DMS 273 treated with DMSO at 0.1 percent for 48 hours (cell line): ENCODE measurements at regions not wholly inside any gene's neighbourhood (a gene's known extent, or its start where the extent isn't known, plus 50 kb on each side); places are given as distances from the start of the nearest gene placed in this dataset.
"Not testable (repeated sequence)": the region's sequence is repeated elsewhere in the genome, so short reads cannot be mapped to it uniquely, and the experiment has no call there.

Source experiments
- DNase-seq: peaks from one replicate; lab custom pipeline; 2025; lab: John Stamatoyannopoulos, UW

DNA sequence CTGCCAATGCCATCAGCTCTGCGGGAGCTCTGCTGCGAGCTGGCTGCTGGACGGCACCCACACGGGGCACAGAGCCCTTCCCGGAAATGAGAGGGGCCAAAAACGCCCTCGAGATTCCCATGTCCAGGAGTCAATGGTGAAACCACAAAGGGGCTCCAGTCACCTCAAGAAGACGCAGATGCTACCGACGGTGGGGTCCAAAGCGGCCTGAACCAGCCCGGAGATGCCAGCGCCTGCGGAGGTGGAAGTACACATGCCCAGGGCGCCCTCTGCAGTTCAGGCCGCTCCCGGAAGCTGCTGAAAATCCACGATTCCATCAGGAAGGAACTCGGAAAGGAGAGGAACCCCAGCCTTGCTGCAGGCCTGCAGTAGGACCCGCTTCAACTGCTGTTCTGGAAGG, 82.4 kb upstream of the SELENOP start:
- no peak for DNase-seq

DNA sequence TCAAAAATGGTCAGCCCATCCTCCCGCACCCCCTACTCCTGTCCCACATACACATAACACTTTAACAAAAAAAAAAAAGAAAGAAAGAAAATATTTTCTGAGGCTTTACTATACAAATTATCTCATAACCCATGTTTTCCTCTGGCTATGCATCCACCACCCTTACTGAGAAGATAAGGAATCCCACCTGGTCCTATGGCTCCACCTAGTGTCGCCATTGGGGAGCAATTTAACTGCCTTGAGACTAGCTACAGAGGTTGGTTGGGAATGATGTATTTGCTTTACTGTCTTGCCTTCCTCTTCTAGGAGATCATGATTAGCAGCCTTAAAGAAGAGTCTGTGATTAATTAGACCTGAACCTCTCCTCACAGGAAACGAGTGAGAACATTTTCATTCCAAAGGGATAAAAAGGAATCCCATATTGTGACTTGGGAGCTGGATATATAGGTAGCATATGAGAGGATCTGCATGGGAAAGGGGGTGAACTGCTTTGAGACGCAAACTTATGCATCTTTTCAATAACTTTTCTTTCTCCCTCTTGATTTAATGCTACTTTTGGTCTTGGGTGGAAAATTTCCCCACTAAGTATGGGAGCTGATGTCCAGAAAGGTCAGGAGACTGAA, 77.7 kb upstream of the SELENOP start:
- DNase-seq, result peak; percentile 9

DNA sequence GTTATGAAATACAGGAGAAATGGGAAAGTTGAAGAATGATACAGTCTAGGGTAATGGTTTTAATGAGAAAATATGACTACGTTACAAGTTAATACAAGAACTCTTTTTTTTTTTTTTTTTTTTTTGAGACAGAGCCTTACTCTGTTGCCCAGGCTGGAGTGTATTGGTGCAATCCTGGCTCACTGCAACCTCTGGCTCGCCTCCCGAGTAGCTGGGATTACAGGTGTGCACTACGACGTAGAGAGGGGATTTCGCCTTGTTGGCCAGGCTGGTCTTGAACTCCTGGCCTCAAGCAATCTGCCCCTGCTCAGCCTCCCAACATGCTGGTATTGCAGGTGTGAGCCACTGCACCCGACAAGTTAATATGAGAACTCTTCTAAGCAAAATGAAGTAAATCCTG, 77.1 kb upstream of the SELENOP start:
- no peak for DNase-seq

DNA sequence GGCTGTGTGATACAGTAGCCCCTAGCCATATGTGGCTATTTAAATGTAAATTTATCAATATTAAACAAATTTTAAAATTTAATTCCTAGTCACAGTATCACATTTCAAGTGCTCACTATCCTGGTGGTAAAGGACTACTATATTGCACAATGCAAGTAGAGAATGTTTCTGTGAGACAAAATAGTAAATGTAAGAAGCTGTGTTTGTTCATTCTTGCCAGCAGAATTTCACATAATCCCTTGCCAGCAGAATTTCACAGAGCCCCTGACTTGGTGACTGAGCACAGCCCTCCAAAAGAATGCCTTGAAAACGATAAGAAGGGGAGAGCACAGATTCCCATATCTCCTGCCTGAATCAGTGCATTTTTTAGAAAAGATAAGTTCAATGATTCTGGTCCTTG, 75.9 kb upstream of the SELENOP start:
- no peak for DNase-seq

DNA sequence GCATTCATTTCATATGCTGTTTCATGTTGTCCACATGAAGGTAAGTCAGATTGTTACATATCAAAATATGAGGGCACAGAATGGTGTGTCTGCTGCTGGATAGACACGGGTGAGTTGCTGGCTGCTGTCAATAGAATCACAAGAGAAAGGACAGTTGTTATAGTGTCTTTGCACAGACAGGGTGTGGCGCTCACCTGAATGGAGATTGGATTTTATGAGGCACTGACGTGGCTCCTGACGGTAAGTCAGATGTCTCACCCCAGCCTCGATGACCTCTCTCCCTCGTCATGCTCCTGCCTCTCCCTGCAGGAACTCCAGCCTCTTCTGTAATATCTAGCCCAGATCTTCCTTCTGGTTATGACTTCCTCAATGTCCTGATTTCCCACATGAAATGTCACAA, 75.4 kb upstream of the SELENOP start:
- no peak for DNase-seq

DNA sequence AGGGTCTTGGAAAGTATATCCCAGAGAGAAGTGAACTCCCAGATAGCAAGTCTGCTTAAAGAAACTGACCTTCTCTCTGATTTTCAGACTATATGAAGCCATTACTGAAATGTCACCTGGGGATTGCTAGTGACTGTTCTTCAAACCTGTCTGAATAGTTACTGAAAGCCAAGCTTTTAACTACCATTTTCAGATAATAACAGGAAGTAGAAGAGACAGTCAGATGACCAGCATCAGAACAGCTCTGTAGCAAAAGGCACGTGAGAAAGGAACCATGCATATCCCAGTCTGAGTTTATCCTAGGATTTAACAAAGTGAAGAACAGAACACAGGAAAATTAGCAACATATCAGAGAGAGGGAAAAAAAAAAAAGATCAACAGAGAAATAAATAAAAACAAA, 74.9 kb upstream of the SELENOP start:
- no peak for DNase-seq

DNA sequence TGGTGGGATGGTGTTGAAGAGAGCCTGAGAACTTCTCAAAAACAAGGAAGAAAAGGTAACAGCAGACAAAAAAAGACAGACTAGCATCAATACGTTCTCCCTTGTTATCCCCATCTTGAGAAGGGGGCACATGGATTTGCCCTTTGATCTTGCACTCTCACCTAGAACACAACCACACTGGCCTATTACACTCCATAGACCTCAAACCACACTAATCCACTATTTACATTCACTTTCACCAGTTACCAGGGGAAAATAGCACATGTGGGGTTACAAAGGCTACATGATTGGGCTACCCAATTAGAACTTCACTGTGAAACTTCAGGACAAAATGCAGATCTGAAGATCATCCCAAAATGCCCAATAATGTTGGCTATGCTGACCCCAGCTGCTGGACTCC, 72.6 kb upstream of the SELENOP start:
- no peak for DNase-seq

DNA sequence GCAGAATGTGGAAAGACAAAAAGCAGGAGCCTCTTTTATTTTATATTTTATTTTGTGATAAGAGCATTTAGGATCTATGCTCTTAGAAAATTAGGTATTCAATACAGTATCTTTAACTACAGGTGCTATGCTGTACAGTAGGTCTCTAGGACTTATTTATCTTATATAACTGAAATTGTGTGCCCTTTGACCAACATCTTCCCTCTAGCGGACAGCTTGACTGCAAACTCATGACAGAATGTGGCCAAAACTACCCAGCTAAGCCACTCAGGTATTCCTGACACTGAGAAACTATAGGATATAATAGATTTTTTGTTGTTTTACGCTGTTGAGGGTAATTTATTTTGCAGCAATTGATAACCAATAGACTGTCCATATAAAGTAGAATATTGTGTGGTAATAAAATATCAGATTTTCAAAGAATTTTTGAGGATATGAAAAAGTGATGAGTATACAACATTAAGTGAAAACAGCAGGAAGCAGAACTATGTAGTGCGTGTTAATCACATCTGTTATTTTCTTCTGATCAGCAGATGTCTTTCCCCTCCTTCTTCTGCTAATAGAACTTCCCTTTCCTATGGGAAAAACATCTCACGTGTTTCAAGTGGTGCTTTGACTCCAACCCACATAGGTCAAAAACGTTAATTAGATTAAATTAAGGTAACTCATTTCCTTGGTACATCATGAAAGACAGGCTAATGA, 69.9 kb upstream of the SELENOP start:
- DNase-seq, result no peak

DNA sequence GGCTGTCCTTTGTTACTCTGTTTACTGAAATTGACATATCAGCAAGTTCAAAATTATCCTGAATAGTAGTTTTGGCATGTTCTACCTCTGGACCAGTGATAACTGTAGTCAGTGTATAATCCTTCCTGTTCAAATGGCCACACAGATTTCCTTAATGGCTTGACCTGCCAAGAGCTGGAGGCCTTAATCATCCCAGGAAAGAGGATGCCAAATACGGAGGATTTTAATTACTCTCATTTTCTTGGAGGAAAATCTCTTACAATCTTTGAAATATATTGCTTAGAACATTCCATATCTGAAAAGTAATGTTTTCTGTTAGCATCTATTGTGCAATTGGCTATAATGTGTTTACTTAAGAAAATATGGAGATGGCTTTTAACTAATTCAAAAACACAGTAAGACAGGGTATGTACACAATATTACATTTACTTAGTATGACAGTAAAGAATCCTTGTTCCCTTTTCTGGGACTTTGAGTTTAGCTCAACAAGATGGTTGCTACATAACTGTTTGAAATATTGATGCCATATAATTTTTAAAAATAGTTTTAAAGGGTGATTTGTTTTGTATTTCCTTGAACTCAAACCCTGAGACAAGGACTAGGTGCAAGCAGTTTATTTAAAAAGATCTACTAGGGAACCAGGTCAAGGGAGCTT, 68.9 kb upstream of the SELENOP start:
- DNase-seq, result no peak

DNA sequence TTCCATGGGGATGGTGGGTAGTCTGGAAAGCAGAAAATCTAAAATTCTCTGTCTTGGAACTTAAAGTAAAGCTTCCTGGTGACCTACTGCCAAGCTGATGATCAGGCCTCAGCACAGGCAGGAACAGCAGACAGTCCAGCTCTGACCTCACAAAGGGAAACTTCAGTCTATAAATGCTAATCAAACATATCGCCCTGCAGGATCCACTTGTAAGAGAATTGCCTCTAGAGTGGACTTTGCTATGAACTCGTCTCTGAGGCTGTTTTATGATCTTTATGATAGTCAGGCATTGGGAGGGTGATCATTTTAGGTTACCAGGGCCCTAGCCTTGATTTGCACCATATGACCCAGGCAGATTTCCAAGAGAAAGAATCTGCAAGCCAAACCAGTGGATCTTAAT, 67.6 kb upstream of the SELENOP start:
- no peak for DNase-seq

DNA sequence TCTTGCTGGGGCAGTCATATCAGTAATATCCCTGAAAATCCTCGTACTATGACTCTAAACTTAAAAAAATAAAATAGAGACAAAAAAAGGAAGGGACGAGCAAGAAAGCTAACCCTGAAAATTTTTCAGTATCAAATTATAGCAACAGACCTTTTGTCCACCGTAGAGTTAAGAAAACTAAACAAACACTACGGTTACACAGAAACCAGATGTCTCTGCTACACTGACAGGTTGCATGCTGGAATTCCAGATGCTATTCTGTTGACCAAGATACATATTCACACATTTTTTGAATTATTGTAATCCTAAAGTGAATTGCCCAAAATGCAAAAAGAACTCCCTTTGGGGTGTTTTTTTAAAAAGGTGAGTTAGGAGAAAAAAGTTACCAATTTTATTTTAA, 66.9 kb upstream of the SELENOP start:
- DNase-seq, result no peak

DNA sequence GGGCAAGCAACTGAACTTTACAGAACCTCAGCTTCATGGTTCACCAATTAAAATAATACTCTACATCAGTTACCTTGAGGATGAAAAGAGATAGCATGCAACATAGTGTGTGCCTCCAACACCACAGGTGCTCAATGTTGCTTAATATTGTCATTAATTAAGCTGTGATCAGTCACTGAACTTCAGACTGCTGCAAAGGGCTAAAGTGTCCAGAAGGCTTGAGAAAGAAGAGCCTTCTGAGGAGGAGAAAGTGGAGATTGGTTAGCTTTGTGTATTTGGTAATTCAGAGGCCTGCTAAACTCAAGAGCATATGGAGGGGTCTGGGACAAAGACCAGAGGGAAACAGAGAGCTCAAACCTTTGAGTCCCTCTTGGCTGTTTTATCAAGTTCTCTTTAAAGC, 66.3 kb upstream of the SELENOP start:
- DNase-seq, result no peak

DNA sequence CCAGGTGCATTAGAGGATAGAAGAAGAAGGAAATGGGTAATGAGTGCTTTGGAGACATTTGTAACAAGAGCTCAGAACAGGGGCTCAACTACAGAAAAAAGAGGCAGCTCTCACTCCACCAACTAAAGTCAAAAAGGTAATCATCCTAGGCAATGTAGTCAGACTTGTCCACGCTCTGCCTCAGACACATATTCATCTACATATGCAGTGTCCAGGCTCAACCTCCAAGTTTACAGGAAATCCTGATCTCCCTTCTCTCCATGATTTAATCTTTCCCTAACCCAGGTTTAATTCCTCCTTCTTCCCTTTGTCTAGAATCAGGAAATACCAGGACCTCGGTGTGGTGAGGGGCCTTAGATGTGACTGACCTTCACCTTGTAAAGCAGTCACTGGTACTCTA, 65.7 kb upstream of the SELENOP start:
- no peak for DNase-seq

DNA sequence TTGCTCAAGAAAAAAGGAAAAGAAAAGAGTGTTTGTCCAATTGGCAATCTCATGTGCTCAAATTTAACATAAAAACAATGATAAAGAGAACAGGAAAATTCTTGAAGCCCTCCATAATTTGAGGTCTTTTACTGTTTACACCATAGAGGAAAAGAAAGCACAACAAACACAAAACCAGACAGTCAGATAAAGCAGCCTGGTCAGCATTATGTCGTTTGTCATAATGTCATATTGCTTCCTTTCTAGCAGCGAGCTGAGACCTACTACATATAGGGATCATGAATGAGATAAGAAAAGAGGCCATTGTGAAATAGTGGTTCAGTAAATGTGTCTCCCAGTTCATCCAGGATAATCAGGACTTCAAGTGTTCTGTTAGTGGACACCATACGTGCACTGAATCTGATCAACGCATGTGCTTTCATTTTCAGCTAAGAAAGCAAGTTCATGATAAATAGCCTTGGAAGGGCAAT, 64.7 kb upstream of the SELENOP start:
- DNase-seq, result no peak

DNA sequence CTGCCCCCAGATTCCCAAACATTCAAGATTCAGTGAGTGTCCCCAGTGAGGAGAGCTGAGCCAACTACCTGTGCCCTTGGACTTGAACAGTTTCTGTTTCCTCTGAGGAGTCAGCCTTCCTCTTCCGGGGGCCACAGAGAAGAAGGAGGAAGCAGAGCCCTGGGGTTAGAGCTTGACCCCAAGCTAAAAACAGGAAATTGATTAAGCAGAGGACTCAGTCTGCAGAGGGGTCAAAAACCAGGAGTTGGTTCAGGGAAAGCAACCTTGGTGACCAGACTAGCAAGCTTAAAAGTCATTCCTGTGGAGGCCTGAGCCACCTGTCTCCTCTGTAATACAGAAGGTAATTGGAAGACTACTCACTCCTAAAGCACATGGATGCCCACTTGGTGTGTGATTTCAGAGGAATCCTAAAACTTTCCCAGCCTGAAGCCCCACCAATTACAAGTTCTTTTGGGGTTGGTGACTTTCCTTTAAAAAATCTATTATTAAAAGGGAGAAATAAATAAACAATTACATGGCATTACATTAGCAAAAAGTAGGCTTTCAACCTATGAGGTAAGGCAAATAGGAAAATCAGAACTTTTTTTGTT, 64.2 kb upstream of the SELENOP start:
- no peak for DNase-seq

DNA sequence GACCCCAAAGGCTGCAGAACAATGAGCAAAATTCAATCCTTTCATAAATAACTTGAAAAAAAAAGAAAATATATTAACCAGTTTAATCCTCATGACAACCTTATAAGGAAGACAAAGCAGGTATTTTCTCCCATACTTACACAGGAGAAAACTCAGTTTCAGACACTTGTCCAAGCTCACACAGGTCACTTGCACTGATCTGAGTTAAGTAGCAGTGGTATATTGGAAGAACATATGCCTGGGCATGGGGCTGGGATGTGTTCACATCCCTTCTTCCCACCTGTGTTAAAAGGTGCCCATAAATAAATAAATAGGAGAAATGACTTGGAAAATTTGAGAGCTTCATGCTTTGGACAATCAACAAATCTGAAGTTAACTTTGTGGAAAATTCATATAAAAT, 63.5 kb upstream of the SELENOP start:
- DNase-seq, result no peak

DNA sequence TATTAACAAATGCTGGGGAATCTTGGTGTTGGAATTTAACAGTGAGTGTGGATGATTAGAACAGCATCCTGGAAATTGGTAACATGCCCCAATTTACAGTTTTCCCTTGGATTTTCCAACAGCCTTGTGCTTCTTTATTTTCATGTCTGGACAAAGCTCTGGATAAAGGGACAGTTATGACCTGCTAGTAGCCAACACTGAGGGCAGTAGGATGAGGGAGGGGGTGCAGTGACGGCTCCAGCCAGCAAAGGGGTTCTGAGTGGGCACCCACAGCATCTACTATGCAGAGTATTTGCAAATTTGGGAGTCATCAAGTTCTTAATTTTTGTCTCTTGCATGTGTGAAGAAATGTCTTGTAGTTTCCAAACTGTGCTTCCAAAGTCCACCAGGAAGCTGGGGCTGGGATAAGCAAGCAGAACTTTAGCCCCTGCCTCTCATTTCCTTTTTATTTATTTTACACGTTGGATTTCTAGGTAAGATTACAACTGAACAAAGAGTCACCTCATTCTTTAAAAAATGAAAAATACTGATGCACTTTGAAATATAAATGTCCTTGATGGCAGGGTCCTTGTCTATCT, 63.0 kb upstream of the SELENOP start:
- no peak for DNase-seq

DNA sequence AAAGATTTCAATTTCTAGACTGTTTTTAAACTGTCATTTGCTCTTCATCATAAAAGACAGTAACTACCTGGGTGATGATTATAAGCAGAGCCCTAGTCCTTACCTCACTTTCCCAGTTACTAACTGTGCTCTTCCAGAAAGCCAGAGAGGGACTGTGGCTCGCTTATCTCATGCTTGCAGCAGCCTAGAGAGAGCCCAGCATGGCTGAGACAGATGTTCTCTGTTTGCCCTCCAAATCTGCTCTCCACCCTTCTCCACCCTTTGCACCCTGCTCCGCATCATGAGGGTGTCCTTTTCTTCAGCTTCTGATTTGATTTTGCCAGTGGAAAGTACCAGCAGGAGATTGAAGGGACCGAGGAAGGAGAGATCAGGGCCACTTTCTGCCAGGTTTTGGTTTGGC, 61.2 kb upstream of the SELENOP start:
- DNase-seq, result no peak

DNA sequence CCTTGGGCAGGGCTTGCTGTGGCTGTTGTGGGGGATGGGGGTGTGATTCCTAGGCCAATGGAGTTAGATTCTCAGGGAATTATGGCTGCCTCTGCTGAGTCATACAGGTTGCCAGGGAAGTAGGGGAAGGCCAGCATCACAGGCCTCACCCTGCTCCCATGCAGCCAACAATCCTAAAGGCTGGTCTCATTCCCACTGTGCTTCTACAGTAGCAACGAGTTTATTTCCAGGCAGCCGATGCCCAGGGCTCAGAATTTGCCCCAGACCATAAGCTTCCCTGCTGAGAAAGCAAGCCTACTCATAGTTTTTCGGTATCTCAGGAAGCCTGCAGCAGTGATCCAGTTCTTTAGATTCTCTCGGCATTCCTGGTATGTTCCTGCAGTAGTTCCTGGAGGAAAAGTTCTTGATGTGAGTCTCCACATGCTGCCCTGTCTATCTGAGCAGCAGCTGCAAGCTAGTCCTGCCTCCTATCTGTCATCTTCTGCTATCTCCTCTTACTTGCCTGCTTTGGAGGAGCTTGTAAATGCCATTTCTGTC, 59.3 kb upstream of the SELENOP start:
- no peak for DNase-seq

DNA sequence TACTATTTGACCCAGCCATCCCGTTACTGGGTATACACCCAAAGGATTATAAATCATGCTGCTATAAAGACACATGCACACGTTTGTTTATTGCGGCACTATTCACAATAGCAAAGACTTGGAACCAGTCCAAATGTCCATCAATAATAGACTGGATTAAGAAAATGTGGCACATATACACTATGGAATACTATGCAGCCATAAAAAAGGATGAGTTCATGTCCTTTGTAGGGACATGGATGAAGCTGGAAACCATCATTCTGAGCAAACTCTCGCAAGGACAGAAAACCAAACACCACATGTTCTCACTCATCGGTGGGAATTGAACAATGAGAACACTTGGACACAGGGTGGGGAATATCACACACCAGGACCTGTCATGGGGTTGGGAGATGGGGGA, 56.7 kb upstream of the SELENOP start:
- DNase-seq, result not testable (repeated sequence)

DNA sequence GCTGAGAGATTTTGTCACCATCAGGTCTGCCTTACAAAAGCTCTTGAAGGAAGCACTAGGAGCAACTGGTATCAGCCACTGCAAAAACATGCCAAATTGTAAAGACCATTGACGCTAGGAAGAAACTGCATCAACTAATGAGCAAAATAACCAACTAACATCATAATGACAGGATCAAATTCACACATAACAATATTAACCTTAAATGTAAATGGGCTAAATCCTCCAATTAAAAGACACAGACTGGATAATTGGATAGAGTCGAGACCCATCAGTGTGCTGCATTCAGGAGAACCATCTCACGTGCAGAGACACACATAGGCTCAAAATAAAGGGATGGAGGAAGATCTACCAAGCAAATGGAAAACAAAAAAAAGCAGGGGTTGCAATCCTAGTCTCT, 53.1 kb upstream of the SELENOP start:
- DNase-seq, result not testable (repeated sequence)
